GM18507 (cell line): ENCODE measurements at regions not wholly inside any gene's neighbourhood (a gene's known extent, or its start where the extent isn't known, plus 50 kb on each side); places are given as distances from the start of the nearest gene placed in this dataset.
A peak's percentile ranks its signal among the peaks of the same experiment; 100 is the strongest.
"Not testable (repeated sequence)": the region's sequence is repeated elsewhere in the genome, so short reads cannot be mapped to it uniquely, and the experiment has no call there.

ENCODE experiments used
- DNase-seq: peaks from one replicate; pipeline ENCODE4 v3.0.0; 2011; ENCODE audit warnings: low read depth; ENCODE audit not compliant: insufficient read length; ENCODE audit errors: extremely low spot score
- FAIRE-seq: peaks from 2 replicates; lab custom pipeline; 2011; peaks lifted over from hg19 to GRCh38; lab: Jason Lieb, UNC

DNA sequence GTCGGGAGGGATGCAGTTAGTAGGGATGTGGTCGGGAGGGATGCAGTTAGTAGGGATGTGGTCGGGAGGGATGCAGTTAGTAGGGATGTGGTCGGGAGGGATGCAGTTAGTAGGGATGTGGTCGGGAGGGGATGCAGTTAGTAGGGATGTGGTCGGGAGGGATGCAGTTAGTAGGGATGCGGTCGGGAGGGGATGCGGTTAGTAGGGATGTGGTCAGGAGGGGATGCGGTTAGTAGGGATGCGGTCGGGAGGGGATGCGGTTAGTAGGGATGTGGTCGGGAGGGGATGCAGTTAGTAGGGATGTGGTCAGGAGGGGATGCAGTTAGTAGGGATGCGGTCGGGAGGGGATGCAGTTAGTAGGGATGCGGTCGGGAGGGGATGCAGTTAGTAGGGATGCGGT lies 96.2 kb downstream of the BDH1 start:
- FAIRE-seq, DNase-seq: not testable (repeated sequence)

GRCh38 chr3:197458906-197459470 lies 96.8 kb downstream of the BDH1 start:
- FAIRE-seq = no peak
- DNase-seq = no peak

DNA sequence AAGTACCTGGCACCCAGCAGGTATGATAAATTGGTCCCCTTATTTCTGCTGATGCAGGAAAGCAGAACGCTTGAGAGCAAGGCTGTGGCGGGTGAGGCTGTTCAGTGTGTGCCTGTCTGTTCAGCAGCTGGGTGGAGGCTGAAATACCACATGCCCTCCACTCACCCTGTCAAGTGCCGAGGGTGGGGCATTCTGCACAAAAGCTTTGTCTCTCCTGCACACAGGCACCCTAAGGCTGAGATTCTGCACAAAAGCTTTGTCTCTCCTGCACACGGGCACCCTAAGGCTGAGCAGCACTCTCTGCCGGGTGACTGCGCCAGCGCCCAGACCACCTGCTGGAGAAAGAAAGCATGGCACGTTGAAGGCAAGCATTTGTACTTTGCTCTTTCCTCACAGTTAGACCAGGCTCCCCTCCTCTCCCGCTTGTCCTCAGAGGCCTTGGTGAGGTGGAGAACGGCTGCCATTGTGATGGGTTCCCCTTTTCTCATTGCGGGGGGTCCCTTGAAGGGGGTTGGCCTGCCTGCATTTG lies 97.5 kb downstream of the BDH1 start:
- peak; percentile 59 for FAIRE-seq

DNA sequence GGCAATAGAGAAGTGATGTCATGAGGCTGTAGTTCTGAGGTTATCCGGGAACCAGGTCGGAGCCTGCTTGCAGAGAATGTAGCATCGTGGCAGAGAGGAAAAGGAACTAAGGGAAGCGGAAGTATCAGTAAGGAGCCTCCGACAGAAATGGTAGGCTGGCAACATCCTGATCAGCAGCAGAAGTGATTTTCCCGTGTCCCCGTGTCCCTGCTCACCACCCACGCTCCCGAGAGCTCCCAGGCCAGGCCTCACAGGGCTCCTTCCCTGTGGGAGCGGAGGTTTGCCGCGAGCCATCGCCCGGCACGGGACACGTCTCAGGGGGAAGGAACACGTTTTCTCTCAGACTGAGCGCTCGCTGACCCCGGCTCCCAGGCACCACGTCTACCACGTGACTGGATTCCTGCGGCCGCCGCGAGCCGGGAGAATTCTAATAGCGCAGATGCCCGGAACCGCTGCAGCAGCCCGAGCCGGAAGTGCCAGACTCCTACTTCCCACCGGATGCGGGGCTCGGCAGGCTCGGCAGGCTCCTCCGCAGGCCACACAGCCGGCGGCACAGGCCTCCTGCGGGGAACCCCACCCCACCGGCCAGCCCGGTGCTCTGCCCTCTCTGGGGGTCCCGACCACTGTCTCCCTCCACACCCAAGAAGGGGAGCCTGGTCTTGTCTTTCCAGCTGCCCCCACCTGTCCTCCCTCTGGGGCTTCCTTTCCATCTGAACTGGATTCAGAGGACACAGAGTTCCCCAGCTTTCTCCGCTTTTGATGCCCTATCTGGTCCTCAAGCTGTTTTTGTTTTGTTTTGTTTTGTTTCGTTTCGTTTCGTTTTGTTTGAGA lies 99.3 kb downstream of the BDH1 start:
- FAIRE-seq = no peak

More for the DNA sequence above, 97.5 kb downstream of the BDH1 start:
- DNase-seq = peak; percentile 43

DNA sequence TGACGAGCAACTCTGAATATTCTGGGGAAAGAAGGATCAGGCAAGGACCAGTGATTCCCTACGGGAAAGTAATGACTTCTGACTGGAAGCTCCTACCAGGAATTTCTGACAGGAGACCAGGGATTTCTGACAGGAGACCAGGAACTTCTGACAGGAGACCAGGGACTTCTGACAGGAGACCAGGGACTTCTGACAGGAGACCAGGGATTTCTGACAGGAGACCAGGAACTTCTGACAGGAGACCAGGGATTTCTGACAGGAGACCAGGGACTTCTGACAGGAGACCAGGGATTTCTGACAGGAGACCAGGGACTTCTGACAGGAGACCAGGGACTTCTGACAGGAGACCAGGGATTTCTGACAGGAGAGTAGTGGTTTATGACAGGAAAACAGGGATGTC lies 100.9 kb downstream of the BDH1 start:
- FAIRE-seq, DNase-seq: not testable (repeated sequence)

More for the DNA sequence above, 99.3 kb downstream of the BDH1 start:
- DNase-seq = peak; percentile 70

- FAIRE-seq = no peak
Measured at GRCh38 chr3:197454014-197454413, 101.8 kb downstream of the BDH1 start.

GRCh38 chr3:197450810-197451209 lies 105.0 kb downstream of the BDH1 start:
- DNase-seq = no peak
- no peak for FAIRE-seq

More at GRCh38 chr3:197454014-197454413, 101.8 kb downstream of the BDH1 start:
- no peak for DNase-seq

- FAIRE-seq = no peak
- DNase-seq = no peak
Measured at GRCh38 chr3:197450308-197450707, 105.5 kb downstream of the BDH1 start.

- not testable (repeated sequence) for DNase-seq, FAIRE-seq
Measured at GRCh38 chr3:197449181-197449580, 106.6 kb downstream of the BDH1 start.

DNA sequence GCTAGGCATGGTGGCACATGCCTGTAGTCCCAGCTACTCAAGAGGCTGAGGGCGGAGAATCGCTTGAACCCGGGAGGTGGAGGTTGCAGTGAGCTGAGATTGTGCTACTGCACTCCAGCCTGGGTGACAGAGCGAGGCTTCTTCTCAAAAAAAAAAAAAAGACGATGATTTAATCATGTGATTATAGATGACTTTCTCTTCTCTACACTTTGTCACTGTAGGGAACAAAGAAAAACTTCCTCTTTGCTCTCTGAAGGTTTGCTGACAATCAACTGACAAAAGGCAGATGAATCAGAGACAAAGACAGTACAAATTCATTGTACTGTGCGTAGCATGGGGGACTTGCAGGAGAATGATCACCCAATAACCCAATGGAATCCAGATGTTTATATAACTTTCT lies 108.0 kb downstream of the BDH1 start:
- not testable (repeated sequence) for FAIRE-seq, DNase-seq

DNA sequence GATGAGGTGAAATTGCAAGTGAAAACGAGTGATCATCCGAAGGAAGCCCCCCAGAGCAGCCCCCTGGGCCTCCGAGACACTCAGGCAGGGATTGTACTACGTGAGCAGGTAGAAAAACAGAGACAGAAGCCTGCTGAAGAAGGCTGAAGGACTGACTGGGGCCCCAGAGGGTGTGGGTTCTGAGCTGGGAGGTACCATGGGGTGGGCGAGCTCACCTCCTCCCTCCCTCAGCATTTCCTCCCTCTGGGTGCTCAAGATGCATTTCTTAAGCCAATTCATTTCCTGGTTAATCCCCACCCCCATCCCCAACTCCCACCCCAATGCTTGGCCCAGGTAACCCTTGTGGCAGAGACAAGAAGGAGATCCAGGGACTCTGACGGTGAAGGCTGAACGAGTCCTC lies 108.7 kb downstream of the BDH1 start:
- no peak for DNase-seq
- FAIRE-seq = no peak

- DNase-seq = no peak
- no peak for FAIRE-seq
Measured at GRCh38 chr3:197446700-197447056, 109.1 kb downstream of the BDH1 start.

DNA sequence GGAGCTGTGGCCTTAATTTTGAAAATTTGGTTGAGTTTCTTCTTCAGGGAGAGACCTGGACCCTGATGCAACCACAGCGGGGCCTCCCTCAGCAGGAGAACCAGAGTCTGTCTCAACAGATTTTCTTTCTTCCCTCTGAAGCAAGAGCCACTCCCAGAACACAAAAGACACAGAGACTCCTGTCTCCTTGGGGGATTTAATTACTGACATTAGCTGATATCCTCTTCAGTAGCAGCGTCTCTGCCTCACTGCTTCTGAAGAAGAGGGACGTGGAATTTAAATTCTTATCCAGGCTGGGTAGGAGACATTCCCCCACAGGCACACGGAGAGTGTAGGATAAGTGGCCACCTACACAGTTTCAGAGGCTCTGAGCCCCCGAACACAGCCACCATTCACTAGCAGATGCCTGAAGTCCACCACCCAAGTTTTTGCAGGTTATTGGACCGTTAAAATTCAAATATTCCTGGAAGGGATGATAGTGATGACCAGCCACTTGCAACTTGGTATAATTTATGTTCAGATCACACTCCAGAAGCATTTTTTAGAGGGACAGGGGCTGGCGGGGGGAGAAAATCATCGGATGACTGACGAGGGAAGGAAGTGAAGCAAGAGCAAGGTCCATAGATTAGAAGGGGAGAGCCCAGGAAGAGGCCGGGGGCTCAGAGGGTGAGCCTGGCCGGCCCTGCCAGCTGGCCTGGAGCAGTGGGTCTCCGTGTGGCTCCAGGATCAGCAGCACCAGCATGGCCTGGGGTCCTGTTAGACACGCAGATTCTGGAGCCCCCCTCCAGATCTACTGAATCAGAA lies 109.7 kb downstream of the BDH1 start:
- FAIRE-seq (no peak), DNase-seq (no peak)

GRCh38 chr3:197444793-197445379 lies 110.9 kb downstream of the BDH1 start:
- DNase-seq (no peak), FAIRE-seq (no peak)

DNA sequence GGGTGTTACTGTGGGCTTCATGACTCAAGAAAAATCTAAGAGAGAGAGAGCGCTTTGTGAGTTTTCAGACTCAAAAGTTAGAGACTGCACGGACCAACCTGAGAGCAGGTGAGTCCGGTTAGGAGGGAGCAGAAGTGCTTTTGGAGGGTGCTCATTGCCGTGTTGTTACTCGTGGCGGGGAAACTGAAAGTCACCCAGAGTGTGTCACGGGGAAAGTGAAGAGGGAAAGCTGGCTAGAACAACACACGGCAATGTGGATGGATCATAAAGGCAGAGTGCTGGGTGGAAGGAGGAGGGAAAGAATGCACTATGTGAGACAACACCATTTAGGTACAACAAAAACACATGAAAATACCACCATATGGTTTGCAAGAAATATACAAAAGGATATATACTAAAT lies 112.3 kb downstream of the BDH1 start:
- DNase-seq (no peak), FAIRE-seq (no peak)

GRCh38 chr3:197440717-197441303 lies 115.0 kb downstream of the BDH1 start:
- no peak for FAIRE-seq
- DNase-seq = no peak

- no peak for FAIRE-seq
- no peak for DNase-seq
Measured at GRCh38 chr3:197438906-197439305, 116.9 kb downstream of the BDH1 start.

GRCh38 chr3:197435426-197435825 lies 120.3 kb downstream of the BDH1 start:
- no peak for FAIRE-seq
- no peak for DNase-seq

GRCh38 chr3:197434830-197435229 lies 120.9 kb downstream of the BDH1 start:
- FAIRE-seq = no peak
- no peak for DNase-seq
